ENCODE measurements at regions not wholly inside any gene's neighbourhood (a gene's known extent, or its start where the extent isn't known, plus 50 kb on each side); places are given as distances from the start of the nearest gene placed in this dataset.

DNA sequence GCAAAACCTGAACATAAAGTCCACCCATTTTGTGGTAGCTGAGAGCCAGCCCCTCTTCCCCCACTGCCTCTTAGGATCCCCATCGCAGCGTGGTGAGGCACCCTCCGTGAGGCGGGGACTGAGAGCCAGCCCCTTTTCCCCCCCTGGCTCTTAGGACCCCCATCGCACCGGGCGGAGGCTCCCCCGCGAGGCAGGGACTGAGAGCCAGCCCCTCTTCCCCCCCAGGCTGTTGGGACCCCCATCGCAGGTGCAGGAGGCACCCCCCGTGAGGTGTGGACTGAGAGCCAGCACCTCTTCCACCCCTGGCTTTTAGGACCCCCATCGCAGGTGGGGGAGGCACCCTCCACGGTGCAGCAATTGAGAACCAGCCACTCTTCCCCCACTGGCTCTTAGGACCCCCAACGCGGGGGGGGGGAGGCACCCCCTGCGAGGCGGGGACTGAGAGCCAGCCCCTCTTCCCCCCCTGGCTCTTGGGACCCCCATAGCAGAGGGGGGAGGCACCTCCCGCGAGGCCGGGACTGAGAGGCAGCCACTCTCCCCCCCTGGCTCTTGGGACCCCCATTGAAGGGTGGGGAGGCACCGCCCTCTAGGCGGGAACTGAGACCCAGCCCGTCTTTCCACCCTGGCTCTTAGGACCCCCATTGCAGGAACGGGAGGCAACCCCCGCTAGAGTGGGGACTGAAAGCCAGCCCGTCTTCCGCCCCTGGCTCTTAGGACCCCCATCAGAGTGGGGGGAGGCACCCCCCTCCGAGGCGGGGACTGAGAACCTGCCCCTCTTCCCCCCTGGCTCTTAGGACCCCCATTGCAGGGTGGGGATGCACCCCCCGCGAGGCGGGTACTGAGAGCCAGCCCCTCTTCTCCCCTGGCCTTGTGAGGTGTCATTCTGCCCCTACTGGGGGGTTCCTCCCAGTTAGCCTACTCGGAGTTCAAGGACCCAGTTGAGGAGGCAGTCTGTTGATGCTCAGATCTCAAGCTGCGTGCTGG is 366.4 kb upstream of the SPRY2 start:
- Histone ChIP-seq H3K4me2 (no peak overlapping the region), H3K4me3 (no peak overlapping the region)
- over 99% methylated on average over 13 of the region's 34 CpGs for WGBS (ENCODE audit: low lambda C conversion rate, missing lambda C conversion rate)

DNA sequence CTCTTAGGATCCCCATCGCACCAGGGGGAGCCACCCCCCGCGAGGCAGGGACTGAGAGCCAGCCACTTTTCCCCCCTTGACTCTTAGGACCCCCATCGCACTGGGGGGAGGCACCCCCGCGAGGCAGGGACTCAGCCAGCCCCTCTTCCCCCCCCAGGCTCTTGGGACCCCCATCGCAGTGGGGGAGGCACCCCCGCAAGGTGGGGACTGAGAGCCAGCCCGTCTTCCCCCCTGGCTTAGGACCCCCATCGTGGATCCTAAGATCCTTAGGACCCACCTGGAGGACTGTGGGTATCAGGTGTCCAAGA is 365.2 kb upstream of the SPRY2 start:
- WGBS (ENCODE audit: low lambda C conversion rate, missing lambda C conversion rate): 93% methylated on average over 2 of the region's 10 CpGs
- H3K9me3 ChIP-seq (ENCODE audit: low read depth): no peaks in the 10 kb centered on the region
- no peak for TF ChIP-seq EZH2phosphoT487 (IDR thresholded peaks at IDR 0.05; ENCODE audit: low read depth, severe bottlenecking, unreplicated experiment)
- no peak for TF ChIP-seq EZH2 (IDR thresholded peaks at IDR 0.05; ENCODE audit: borderline replicate concordance)
- H3K36me3 ChIP-seq (replicated peaks; ENCODE audit: insufficient read depth, low read depth): no peaks in the 10 kb centered on the region
- no peaks in the 10 kb centered on the region for H3K9me2 ChIP-seq (replicated peaks; ENCODE audit: insufficient read depth)
- H4K20me1 ChIP-seq (ENCODE audit: insufficient read depth, poor library complexity, severe bottlenecking): no peaks in the 10 kb centered on the region
- H3K79me2 ChIP-seq: no peaks in the 10 kb centered on the region
- no peak overlapping the region for H3K4me2 ChIP-seq
- no peaks in the 10 kb centered on the region for H3K4me1 ChIP-seq (ENCODE audit: insufficient read depth)
- no peak overlapping the region for H3K27ac ChIP-seq
- no peak for DNase-seq (ENCODE audit: low spot score)
- H2AFZ ChIP-seq: no peak overlapping the region
- no peak overlapping the region for H3K4me3 ChIP-seq
- no peaks in the 10 kb centered on the region for H3K27me3 ChIP-seq

More for the DNA sequence above, 366.4 kb upstream of the SPRY2 start:
- Histone ChIP-seq H3K9me2 (replicated peaks; ENCODE audit: insufficient read depth) (no peaks in the 10 kb centered on the region), H3K4me1 (ENCODE audit: insufficient read depth) (no peaks in the 10 kb centered on the region), H3K36me3 (replicated peaks; ENCODE audit: insufficient read depth, low read depth) (no peaks in the 10 kb centered on the region), H2AFZ (no peak overlapping the region), H3K27ac (no peak overlapping the region), H4K20me1 (ENCODE audit: insufficient read depth, poor library complexity, severe bottlenecking) (no peaks in the 10 kb centered on the region), H3K9me3 (ENCODE audit: low read depth) (no peaks in the 10 kb centered on the region), H3K79me2 (no peaks in the 10 kb centered on the region), H3K27me3 (no peaks in the 10 kb centered on the region)
- TF ChIP-seq CTCF (IDR thresholded peaks at IDR 0.05; ENCODE audit: poor library complexity) (no peak), EZH2phosphoT487 (IDR thresholded peaks at IDR 0.05; ENCODE audit: low read depth, severe bottlenecking, unreplicated experiment) (no peak), EZH2 (IDR thresholded peaks at IDR 0.05; ENCODE audit: borderline replicate concordance) (no peak)
- no peak for DNase-seq (ENCODE audit: low spot score)

DNA sequence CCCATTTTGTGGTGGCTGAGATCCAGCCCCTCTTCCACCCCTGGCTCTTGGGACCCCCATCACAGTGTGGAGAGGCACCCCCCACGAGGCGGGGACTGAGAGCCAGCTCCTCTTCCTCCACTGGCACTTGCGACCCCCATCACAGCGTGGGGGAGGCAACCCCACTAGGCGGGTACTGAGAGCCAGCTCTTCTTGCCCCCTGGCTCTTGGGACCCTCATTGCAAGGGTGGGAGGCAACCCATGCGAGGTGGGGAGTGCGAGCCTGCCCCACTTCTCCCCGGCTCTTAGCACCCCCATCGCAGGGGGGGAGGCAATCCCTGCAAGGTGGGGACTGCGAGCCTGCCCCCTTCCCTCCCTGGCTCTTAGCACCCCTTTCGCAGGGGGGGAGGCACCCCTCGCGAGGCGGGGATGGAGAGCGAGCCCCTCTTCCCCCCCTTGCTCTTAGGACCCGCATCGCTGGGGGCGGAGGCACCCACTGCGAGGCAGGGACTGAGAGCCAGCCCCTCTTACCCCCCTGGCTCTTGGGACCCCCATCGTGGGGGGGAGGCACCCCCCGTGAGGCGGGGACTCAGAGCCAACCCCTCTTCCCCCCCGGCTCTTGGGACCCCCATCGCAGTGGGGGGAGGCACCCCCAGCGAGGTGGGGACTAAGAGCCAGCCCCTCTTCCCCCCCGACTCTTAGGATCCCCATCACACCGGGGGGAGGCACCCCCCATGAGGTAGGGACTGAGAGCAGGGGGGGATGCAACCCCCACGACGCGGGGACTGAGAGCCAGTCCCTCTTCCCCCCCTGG is 364.6 kb upstream of the SPRY2 start:
- no peaks in the 10 kb centered on the region for H3K9me2 ChIP-seq (replicated peaks; ENCODE audit: insufficient read depth)
- H3K9me3 ChIP-seq (ENCODE audit: low read depth): no peaks in the 10 kb centered on the region
- no peak for DNase-seq (ENCODE audit: low spot score)
- no peaks in the 10 kb centered on the region for H3K27me3 ChIP-seq
- H3K4me3 ChIP-seq: no peak overlapping the region
- WGBS (ENCODE audit: low lambda C conversion rate, missing lambda C conversion rate): 97% methylated on average over 7 of the region's 30 CpGs
- H3K4me2 ChIP-seq: no peak overlapping the region
- H4K20me1 ChIP-seq (ENCODE audit: insufficient read depth, poor library complexity, severe bottlenecking): no peaks in the 10 kb centered on the region
- no peak overlapping the region for H3K27ac ChIP-seq
- TF ChIP-seq EZH2 (IDR thresholded peaks at IDR 0.05; ENCODE audit: borderline replicate concordance) (no peak), EZH2phosphoT487 (IDR thresholded peaks at IDR 0.05; ENCODE audit: low read depth, severe bottlenecking, unreplicated experiment) (no peak), CTCF (IDR thresholded peaks at IDR 0.05; ENCODE audit: poor library complexity) (no peak)
- no peaks in the 10 kb centered on the region for H3K4me1 ChIP-seq (ENCODE audit: insufficient read depth)
- H3K36me3 ChIP-seq (replicated peaks; ENCODE audit: insufficient read depth, low read depth): no peaks in the 10 kb centered on the region
- no peak overlapping the region for H2AFZ ChIP-seq
- H3K79me2 ChIP-seq: no peaks in the 10 kb centered on the region

GRCh38 chr13:80704369-80704768 is 363.4 kb upstream of the SPRY2 start:
- H3K9me2 ChIP-seq (replicated peaks; ENCODE audit: insufficient read depth): no peaks in the 10 kb centered on the region
- H3K79me2 ChIP-seq: no peaks in the 10 kb centered on the region
- H3K4me3 ChIP-seq: no peak overlapping the region
- H2AFZ ChIP-seq: no peak overlapping the region
- no peaks in the 10 kb centered on the region for H3K4me1 ChIP-seq (ENCODE audit: insufficient read depth)
- no peak overlapping the region for H3K4me2 ChIP-seq
- 98% methylated on average over 14 of the region's 20 CpGs for WGBS (ENCODE audit: low lambda C conversion rate, missing lambda C conversion rate)
- no peaks in the 10 kb centered on the region for H3K36me3 ChIP-seq (replicated peaks; ENCODE audit: insufficient read depth, low read depth)
- H3K27me3 ChIP-seq: no peaks in the 10 kb centered on the region
- H4K20me1 ChIP-seq (ENCODE audit: insufficient read depth, poor library complexity, severe bottlenecking): no peaks in the 10 kb centered on the region
- no peak for DNase-seq (ENCODE audit: low spot score)
- no peaks in the 10 kb centered on the region for H3K9me3 ChIP-seq (ENCODE audit: low read depth)
- no peak overlapping the region for H3K27ac ChIP-seq
- TF ChIP-seq CTCF (IDR thresholded peaks at IDR 0.05; ENCODE audit: poor library complexity): no peak
- TF ChIP-seq EZH2 (IDR thresholded peaks at IDR 0.05; ENCODE audit: borderline replicate concordance): no peak
- TF ChIP-seq EZH2phosphoT487 (IDR thresholded peaks at IDR 0.05; ENCODE audit: low read depth, severe bottlenecking, unreplicated experiment): no peak

All from hepatocyte (in vitro differentiated cells).